ENCODE measurements at regions not wholly inside any gene's neighbourhood (a gene's known extent, or its start where the extent isn't known, plus 50 kb on each side); places are given as distances from the start of the nearest gene placed in this dataset.

- TF ChIP-seq, protein P1, sequence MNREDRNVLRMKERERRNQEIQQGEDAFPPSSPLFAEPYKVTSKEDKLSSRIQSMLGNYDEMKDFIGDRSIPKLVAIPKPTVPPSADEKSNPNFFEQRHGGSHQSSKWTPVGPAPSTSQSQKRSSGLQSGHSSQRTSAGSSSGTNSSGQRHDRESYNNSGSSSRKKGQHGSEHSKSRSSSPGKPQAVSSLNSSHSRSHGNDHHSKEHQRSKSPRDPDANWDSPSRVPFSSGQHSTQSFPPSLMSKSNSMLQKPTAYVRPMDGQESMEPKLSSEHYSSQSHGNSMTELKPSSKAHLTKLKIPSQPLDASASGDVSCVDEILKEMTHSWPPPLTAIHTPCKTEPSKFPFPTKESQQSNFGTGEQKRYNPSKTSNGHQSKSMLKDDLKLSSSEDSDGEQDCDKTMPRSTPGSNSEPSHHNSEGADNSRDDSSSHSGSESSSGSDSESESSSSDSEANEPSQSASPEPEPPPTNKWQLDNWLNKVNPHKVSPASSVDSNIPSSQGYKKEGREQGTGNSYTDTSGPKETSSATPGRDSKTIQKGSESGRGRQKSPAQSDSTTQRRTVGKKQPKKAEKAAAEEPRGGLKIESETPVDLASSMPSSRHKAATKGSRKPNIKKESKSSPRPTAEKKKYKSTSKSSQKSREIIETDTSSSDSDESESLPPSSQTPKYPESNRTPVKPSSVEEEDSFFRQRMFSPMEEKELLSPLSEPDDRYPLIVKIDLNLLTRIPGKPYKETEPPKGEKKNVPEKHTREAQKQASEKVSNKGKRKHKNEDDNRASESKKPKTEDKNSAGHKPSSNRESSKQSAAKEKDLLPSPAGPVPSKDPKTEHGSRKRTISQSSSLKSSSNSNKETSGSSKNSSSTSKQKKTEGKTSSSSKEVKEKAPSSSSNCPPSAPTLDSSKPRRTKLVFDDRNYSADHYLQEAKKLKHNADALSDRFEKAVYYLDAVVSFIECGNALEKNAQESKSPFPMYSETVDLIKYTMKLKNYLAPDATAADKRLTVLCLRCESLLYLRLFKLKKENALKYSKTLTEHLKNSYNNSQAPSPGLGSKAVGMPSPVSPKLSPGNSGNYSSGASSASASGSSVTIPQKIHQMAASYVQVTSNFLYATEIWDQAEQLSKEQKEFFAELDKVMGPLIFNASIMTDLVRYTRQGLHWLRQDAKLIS (CRISPR knock-in tag; IDR thresholded peaks at IDR 0.05; ENCODE audit: borderline replicate concordance): no peak
These were observed 829.9 kb upstream of the SLITRK5 start (continued) for GRCh38 chr13:86841264-86841663.

GRCh38 chr13:86846501-86846900 lies 824.7 kb upstream of the SLITRK5 start:
- no peaks in the 10 kb centered on the region for H3K36me3 Mint-ChIP-seq
- CTCF ChIA-PET: no interaction called here
- H3K27me3 Mint-ChIP-seq (ENCODE audit: low read depth): no peaks in the 10 kb centered on the region; the same call in 1 of the 2 replicates
- H3K4me1 Mint-ChIP-seq: no peaks in the 10 kb centered on the region
- POLR2A ChIA-PET: no interaction called here
- no peak overlapping the region for H3K27ac Mint-ChIP-seq
- TF ChIP-seq, protein P2, sequence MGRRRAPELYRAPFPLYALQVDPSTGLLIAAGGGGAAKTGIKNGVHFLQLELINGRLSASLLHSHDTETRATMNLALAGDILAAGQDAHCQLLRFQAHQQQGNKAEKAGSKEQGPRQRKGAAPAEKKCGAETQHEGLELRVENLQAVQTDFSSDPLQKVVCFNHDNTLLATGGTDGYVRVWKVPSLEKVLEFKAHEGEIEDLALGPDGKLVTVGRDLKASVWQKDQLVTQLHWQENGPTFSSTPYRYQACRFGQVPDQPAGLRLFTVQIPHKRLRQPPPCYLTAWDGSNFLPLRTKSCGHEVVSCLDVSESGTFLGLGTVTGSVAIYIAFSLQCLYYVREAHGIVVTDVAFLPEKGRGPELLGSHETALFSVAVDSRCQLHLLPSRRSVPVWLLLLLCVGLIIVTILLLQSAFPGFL (CRISPR knock-in tag; IDR thresholded peaks at IDR 0.05; ENCODE audit: borderline replicate concordance): no peak
- TF ChIP-seq ZMAT4 (CRISPR knock-in tag; IDR thresholded peaks at IDR 0.05): no peak
- TF ChIP-seq ZNF423 (CRISPR knock-in tag; IDR thresholded peaks at IDR 0.05): no peak
- no peak for TF ChIP-seq JAZF1 (CRISPR knock-in tag; IDR thresholded peaks at IDR 0.05)
- no peak for TF ChIP-seq OVOL2 (CRISPR knock-in tag; IDR thresholded peaks at IDR 0.05; ENCODE audit: borderline replicate concordance)
- TF ChIP-seq IRF2 (CRISPR knock-in tag; IDR thresholded peaks at IDR 0.05; ENCODE audit: borderline replicate concordance, low read depth): no peak
- TF ChIP-seq, protein P3, sequence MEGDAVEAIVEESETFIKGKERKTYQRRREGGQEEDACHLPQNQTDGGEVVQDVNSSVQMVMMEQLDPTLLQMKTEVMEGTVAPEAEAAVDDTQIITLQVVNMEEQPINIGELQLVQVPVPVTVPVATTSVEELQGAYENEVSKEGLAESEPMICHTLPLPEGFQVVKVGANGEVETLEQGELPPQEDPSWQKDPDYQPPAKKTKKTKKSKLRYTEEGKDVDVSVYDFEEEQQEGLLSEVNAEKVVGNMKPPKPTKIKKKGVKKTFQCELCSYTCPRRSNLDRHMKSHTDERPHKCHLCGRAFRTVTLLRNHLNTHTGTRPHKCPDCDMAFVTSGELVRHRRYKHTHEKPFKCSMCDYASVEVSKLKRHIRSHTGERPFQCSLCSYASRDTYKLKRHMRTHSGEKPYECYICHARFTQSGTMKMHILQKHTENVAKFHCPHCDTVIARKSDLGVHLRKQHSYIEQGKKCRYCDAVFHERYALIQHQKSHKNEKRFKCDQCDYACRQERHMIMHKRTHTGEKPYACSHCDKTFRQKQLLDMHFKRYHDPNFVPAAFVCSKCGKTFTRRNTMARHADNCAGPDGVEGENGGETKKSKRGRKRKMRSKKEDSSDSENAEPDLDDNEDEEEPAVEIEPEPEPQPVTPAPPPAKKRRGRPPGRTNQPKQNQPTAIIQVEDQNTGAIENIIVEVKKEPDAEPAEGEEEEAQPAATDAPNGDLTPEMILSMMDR (IDR thresholded peaks at IDR 0.05): no peak
- TF ChIP-seq, protein P1 (CRISPR knock-in tag; IDR thresholded peaks at IDR 0.05; ENCODE audit: borderline replicate concordance): no peak
- TF ChIP-seq, protein P4, sequence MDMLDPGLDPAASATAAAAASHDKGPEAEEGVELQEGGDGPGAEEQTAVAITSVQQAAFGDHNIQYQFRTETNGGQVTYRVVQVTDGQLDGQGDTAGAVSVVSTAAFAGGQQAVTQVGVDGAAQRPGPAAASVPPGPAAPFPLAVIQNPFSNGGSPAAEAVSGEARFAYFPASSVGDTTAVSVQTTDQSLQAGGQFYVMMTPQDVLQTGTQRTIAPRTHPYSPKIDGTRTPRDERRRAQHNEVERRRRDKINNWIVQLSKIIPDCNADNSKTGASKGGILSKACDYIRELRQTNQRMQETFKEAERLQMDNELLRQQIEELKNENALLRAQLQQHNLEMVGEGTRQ (CRISPR knock-in tag; IDR thresholded peaks at IDR 0.05): no peak
- no peak for TF ChIP-seq ZNF138 (CRISPR knock-in tag; conservative IDR thresholded peaks at IDR 0.05)
- TF ChIP-seq SOX15 (CRISPR knock-in tag; IDR thresholded peaks at IDR 0.05): no peak
- no peak for TF ChIP-seq ZNF281 (CRISPR knock-in tag; IDR thresholded peaks at IDR 0.05)
- no peak for TF ChIP-seq ZNF671 (CRISPR knock-in tag; IDR thresholded peaks at IDR 0.05)
- no peak for TF ChIP-seq ETV6 (CRISPR knock-in tag; IDR thresholded peaks at IDR 0.05)
- no peak for TF ChIP-seq CREM (CRISPR knock-in tag; IDR thresholded peaks at IDR 0.05)
- H3K9me3 Mint-ChIP-seq: peaks cover 15% of the 10 kb centered on the region
- ATAC-seq (no peak), DNase-seq (ENCODE audit: low spot score) (no peak)
- H3K4me3 Mint-ChIP-seq: no peak overlapping the region

Data from WTC11 (cell line).